HG03558 (cell line): ENCODE measurements at regions not wholly inside any gene's neighbourhood (a gene's known extent, or its start where the extent isn't known, plus 50 kb on each side); places are given as distances from the start of the nearest gene placed in this dataset.

Source experiments
- ATAC-seq: cut with Tn5 transposase; IDR thresholded peaks from one replicate; pipeline ENCODE4 v1.9.1; 2021; ENCODE audit warnings: moderate number of reproducible peaks; ENCODE audit not compliant: unreplicated experiment; ENCODE audit errors: extremely low read depth

GRCh38 chr4:184531008-184531407, 56.7 kb upstream of the IRF2 start:
- no peak for ATAC-seq

GRCh38 chr4:184529283-184529682, 54.9 kb upstream of the IRF2 start:
- ATAC-seq = no peak

- no peak for ATAC-seq
These were observed 54.4 kb upstream of the IRF2 start for GRCh38 chr4:184528713-184529112.

GRCh38 chr4:184528051-184528450, 53.7 kb upstream of the IRF2 start:
- no peak for ATAC-seq

- ATAC-seq = no peak
These were observed 51.9 kb upstream of the IRF2 start for GRCh38 chr4:184526228-184526627.
